ENCODE measurements at regions not wholly inside any gene's neighbourhood (a gene's known extent, or its start where the extent isn't known, plus 50 kb on each side); places are given as distances from the start of the nearest gene placed in this dataset.
"Not testable (repeated sequence)": the region's sequence is repeated elsewhere in the genome, so short reads cannot be mapped to it uniquely, and the experiment has no call there.

DNA sequence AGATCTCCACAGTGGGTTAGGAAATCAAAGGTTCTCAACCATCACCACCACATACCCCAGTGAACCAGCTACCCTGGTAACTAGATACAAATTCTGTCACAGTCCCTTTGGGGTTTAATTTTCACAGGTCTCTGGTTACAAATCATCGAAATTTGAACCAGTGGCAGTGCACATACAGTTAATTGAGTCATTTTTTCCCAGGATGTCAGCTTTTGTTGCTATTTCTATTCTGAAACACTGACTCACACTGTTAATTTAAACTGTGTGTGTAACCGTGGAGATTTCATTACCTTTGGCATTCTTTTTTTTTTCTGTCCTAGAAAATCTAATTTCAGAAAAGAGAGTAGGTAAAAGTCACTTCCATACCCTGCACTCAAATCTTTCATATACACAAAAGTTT is 511.5 kb downstream of the TOX3 start:
- DNase-seq: no peak

DNA sequence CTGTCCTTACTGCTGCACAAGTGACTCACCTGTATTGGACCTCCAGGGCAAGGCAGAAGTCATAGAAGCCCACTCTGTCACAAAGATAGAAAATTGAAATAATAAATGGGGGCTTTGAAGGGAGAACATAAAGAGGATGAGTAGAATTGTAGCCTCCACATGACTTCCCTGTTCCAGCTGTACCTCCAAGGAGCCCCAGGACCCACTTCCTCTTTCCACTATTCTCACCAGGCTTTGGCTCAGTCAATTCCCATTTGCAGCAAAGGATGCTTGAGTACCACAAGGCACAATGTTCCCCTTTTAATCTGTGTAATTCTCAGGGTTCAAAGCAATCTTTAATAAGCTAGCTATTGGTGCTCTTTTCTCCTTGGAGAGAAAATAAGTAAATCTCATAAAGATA is 512.1 kb downstream of the TOX3 start:
- no peak for DNase-seq

GRCh38 chr16:52033992-52034391 is 513.0 kb downstream of the TOX3 start:
- DNase-seq: no peak

GRCh38 chr16:52022980-52023379 is 524.0 kb downstream of the TOX3 start:
- no peak for DNase-seq

- no peak for DNase-seq
Measured at GRCh38 chr16:52022177-52022576, 524.8 kb downstream of the TOX3 start.

- DNase-seq: no peak
Measured at GRCh38 chr16:52016387-52016786, 530.6 kb downstream of the TOX3 start.

DNA sequence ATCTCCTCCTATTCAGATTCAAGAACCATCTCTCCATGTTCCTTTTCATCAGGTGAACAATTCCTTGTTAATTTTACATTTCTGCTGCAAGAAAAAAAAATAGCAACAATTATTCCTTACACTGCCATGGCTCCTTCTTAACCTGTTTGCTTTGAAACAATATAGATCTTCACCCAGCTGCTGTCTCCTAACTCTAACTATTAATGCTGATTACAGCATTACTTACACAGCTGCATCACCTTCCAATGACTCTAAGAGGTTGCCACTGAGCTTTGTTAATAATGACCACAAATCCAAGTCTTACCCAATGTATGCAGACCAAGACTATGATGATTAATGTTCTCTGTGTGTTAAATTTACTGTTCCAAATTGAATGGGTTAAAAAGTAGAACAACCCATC is 541.4 kb downstream of the TOX3 start:
- no peak for DNase-seq

GRCh38 chr16:52004343-52004742 is 542.6 kb downstream of the TOX3 start:
- no peak for DNase-seq

- no peak for DNase-seq
Measured at GRCh38 chr16:52002026-52002425, 544.9 kb downstream of the TOX3 start.

- DNase-seq: no peak
Measured at GRCh38 chr16:51996516-51996915, 550.4 kb downstream of the TOX3 start.

DNA sequence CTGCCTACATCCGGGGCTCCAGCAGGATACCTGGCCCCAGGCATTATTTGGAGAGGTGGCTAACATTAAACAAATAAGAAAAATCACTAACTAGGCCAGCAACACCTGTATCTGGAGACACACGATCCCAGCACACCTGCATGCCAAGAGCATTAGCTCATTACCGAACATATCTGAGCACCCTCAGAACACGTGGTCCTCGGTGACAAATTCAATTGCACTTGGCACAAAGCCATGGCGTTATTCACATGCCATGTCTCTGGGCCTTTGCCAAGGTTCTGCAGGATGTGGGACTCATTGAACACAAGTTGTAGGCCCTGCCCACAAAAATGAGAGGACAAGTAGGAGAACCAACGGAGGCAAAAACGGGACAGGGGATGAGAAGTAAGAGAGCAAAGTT is 552.3 kb downstream of the TOX3 start:
- DNase-seq: peak; percentile 86

DNA sequence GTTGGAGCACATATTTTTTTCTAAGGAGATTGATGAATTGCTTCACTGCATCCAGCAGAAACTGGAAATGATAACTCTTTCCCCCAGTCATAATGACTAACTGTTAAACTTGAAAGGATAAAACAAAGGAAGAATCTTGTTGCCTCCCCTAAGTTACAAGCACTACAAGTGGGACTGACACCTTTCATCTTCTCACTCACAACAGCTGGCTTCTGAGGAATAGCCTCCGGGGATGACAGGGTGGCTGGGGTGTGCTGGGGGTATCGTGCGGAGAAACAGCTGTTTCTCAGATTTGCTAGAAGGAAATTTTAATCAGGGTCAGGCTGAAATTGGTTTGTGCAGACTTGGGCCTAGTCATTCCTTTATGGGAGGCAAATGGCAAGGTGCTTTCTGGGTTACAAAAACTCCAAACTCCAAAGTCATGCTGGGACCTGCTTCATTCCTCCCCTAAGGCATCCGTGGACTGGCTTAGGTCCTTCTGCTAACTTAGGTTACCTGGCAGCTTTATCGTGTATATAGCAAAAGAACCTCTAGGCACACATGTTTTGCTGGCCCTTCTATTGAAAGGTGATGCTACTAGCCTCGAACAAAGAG is 557.2 kb downstream of the TOX3 start:
- no peak for DNase-seq

GRCh38 chr16:51988977-51989376 is 558.0 kb downstream of the TOX3 start:
- no peak for DNase-seq

- DNase-seq: no peak
Measured at GRCh38 chr16:51987519-51987918, 559.4 kb downstream of the TOX3 start.

DNA sequence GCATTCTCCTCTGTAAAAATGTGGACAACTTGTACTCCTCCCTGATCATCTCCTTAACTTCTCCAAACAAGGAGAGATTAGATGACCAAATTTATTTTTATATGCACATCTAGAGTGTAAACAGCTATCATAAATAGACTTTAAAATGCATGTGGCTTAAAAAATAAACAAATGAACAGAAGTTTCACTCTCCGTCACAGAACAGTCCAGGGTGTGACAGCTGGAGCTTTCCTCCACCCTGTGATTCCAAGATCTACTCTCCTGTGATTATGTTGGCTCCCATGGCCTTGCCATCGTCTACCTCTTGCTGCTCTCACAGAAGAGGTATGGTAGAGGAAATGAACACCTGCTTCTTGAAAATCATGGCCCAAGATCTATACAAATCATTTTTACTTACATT is 560.2 kb downstream of the TOX3 start:
- DNase-seq: no peak

DNA sequence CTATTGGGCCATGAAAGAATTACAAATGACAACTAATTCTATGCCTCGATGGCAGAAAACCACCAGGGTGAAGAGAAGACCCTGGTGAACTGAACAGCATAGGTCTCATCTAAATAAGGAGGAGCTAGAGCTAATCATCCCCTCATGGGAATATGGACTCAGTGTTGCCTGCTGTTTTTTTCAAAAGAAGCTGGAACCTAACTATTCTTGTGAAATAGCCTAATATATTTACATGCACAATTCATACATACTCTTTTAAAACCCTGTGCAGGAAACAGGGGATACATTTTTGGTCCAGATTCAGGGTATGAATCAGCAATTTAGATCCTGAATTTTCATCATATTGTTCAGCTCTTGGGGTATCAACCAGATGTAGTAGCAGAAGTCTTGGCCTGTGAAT is 560.6 kb downstream of the TOX3 start:
- no peak for DNase-seq

GRCh38 chr16:51985126-51985525 is 561.8 kb downstream of the TOX3 start:
- no peak for DNase-seq

DNA sequence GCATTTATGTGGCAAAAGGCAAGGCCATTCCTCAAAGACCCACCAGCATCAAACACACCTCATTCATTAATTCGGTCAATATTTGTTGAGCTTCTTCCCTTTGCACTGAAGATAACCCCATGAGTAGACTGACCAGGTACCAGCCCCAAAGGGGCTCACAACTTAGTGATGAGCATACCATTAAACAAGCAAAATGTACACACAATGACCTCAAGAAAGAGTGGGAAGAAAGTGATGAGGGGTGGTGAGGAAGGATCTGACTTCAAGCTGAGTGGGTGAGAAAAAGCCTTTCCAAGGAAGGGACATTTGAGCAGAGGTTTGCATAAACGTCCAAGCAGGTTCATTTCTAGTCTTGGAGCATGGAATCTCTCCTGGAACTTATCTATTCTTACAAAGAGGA is 562.5 kb downstream of the TOX3 start:
- DNase-seq: no peak

- DNase-seq: peak; percentile 36
Measured at GRCh38 chr16:51982715-51983680, 563.9 kb downstream of the TOX3 start.

- DNase-seq: no peak
Measured at GRCh38 chr16:51981725-51982124, 565.2 kb downstream of the TOX3 start.

DNA sequence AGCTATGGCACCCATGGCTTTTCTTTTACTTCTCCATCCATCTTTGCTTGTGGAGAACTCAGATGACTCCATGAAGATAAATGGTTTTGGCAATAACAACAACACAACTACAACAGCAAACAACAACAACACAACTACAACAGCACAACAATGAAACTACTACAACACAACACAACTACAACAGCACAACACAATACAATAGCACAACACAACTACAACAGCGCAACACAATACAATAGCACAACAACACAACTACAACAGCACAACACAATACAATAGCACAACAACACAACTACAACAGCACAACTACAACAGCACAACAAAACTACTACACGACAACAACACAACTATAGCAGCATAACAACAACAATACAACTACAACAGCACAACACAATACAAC is 569.4 kb downstream of the TOX3 start:
- DNase-seq: not testable (repeated sequence)

GRCh38 chr16:51971184-51971583 is 575.8 kb downstream of the TOX3 start:
- DNase-seq: peak; percentile 10

DNA sequence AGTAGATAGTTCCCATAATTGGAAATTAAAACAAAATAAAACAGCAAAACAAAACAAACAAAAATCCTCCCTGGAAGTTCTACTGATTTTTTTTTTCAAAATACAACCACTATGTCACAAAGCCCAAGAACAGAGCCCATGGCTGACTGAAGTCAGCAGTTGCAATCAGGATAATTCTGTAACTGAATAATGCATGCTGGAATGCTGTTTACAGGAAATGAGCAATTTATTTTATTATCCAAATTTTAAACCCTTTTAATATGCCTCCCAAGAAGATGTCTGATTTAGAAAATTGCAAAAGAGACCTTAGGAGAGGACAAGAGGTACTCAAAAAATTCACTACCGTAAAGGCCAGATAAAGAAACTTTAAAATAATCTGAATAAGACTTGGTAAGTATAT is 578.2 kb downstream of the TOX3 start:
- no peak for DNase-seq

GRCh38 chr16:51967646-51968045 is 579.3 kb downstream of the TOX3 start:
- no peak for DNase-seq

GRCh38 chr16:51960931-51961330 is 586.0 kb downstream of the TOX3 start:
- no peak for DNase-seq

Measured in SHP77 treated with DMSO at 0.1 percent for 48 hours (cell line).